H1 (cell line): ENCODE measurements at regions not wholly inside any gene's neighbourhood (a gene's known extent, or its start where the extent isn't known, plus 50 kb on each side); places are given as distances from the start of the nearest gene placed in this dataset.

Experiments used
- EZH2 ChIP-seq: fragments of 200-600 bp; sonication (generic); IDR thresholded peaks from 2 replicates; pipeline ENCODE4 v1.7.1; 2012; ENCODE audit warnings: low read depth, mild to moderate bottlenecking, moderate library complexity, low read length, inconsistent platforms; ENCODE audit not compliant: severe bottlenecking
- GTF2F1 ChIP-seq: IDR thresholded peaks from 2 replicates; pipeline ENCODE4 v1.6.1; 2012; ENCODE audit warnings: low read depth, low read length, improper control_type of control experiment, borderline replicate concordance
- HDAC2 ChIP-seq, 2 experiments: fragments of 300-600 bp in 1 of 2; sonication (generic) in 1 of 2; IDR thresholded peaks; 2 replicates each; pipeline ENCODE4 v1.6.1; 2011 to 2012; ENCODE audit warnings: low read depth in 2 of 2, low read length in 2 of 2, mild to moderate bottlenecking in 2 of 2, moderate library complexity in 2 of 2, borderline replicate concordance in 1 of 2, inconsistent platforms in 1 of 2
- NRF1 ChIP-seq: IDR thresholded peaks from 2 replicates; pipeline ENCODE4 v1.6.1; 2011; ENCODE audit warnings: mild to moderate bottlenecking, low read depth, low read length, improper control_type of control experiment
- SP1 ChIP-seq: IDR thresholded peaks from 2 replicates; pipeline ENCODE4 v1.6.1; 2011; ENCODE audit warnings: low read depth, low read length
- TF ChIP-seq, protein P1 (sequence below): fragments of 300-600 bp; sonication (generic); IDR thresholded peaks from 2 replicates; pipeline ENCODE4 v1.7.1; 2012; ENCODE audit warnings: low read length, moderate library complexity, mild to moderate bottlenecking, inconsistent platforms; ENCODE audit not compliant: insufficient replicate concordance
- TF ChIP-seq, protein P2 (sequence below): IDR thresholded peaks from 2 replicates; pipeline ENCODE4 v1.6.1; 2012; ENCODE audit warnings: low read length, inconsistent platforms

- TF ChIP-seq, protein P1, sequence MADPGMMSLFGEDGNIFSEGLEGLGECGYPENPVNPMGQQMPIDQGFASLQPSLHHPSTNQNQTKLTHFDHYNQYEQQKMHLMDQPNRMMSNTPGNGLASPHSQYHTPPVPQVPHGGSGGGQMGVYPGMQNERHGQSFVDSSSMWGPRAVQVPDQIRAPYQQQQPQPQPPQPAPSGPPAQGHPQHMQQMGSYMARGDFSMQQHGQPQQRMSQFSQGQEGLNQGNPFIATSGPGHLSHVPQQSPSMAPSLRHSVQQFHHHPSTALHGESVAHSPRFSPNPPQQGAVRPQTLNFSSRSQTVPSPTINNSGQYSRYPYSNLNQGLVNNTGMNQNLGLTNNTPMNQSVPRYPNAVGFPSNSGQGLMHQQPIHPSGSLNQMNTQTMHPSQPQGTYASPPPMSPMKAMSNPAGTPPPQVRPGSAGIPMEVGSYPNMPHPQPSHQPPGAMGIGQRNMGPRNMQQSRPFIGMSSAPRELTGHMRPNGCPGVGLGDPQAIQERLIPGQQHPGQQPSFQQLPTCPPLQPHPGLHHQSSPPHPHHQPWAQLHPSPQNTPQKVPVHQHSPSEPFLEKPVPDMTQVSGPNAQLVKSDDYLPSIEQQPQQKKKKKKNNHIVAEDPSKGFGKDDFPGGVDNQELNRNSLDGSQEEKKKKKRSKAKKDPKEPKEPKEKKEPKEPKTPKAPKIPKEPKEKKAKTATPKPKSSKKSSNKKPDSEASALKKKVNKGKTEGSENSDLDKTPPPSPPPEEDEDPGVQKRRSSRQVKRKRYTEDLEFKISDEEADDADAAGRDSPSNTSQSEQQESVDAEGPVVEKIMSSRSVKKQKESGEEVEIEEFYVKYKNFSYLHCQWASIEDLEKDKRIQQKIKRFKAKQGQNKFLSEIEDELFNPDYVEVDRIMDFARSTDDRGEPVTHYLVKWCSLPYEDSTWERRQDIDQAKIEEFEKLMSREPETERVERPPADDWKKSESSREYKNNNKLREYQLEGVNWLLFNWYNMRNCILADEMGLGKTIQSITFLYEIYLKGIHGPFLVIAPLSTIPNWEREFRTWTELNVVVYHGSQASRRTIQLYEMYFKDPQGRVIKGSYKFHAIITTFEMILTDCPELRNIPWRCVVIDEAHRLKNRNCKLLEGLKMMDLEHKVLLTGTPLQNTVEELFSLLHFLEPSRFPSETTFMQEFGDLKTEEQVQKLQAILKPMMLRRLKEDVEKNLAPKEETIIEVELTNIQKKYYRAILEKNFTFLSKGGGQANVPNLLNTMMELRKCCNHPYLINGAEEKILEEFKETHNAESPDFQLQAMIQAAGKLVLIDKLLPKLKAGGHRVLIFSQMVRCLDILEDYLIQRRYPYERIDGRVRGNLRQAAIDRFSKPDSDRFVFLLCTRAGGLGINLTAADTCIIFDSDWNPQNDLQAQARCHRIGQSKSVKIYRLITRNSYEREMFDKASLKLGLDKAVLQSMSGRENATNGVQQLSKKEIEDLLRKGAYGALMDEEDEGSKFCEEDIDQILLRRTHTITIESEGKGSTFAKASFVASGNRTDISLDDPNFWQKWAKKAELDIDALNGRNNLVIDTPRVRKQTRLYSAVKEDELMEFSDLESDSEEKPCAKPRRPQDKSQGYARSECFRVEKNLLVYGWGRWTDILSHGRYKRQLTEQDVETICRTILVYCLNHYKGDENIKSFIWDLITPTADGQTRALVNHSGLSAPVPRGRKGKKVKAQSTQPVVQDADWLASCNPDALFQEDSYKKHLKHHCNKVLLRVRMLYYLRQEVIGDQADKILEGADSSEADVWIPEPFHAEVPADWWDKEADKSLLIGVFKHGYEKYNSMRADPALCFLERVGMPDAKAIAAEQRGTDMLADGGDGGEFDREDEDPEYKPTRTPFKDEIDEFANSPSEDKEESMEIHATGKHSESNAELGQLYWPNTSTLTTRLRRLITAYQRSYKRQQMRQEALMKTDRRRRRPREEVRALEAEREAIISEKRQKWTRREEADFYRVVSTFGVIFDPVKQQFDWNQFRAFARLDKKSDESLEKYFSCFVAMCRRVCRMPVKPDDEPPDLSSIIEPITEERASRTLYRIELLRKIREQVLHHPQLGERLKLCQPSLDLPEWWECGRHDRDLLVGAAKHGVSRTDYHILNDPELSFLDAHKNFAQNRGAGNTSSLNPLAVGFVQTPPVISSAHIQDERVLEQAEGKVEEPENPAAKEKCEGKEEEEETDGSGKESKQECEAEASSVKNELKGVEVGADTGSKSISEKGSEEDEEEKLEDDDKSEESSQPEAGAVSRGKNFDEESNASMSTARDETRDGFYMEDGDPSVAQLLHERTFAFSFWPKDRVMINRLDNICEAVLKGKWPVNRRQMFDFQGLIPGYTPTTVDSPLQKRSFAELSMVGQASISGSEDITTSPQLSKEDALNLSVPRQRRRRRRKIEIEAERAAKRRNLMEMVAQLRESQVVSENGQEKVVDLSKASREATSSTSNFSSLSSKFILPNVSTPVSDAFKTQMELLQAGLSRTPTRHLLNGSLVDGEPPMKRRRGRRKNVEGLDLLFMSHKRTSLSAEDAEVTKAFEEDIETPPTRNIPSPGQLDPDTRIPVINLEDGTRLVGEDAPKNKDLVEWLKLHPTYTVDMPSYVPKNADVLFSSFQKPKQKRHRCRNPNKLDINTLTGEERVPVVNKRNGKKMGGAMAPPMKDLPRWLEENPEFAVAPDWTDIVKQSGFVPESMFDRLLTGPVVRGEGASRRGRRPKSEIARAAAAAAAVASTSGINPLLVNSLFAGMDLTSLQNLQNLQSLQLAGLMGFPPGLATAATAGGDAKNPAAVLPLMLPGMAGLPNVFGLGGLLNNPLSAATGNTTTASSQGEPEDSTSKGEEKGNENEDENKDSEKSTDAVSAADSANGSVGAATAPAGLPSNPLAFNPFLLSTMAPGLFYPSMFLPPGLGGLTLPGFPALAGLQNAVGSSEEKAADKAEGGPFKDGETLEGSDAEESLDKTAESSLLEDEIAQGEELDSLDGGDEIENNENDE = peak; percentile 28
- TF ChIP-seq NRF1 (no peak), EZH2 (no peak), GTF2F1 (no peak), SP1 (no peak), HDAC2 (IDR thresholded peaks at IDR 0.05; ENCODE audit: borderline replicate concordance in 1 of 2, low read depth in 2 of 2, low read length in 2 of 2) (no peak)
- TF ChIP-seq, protein P2, sequence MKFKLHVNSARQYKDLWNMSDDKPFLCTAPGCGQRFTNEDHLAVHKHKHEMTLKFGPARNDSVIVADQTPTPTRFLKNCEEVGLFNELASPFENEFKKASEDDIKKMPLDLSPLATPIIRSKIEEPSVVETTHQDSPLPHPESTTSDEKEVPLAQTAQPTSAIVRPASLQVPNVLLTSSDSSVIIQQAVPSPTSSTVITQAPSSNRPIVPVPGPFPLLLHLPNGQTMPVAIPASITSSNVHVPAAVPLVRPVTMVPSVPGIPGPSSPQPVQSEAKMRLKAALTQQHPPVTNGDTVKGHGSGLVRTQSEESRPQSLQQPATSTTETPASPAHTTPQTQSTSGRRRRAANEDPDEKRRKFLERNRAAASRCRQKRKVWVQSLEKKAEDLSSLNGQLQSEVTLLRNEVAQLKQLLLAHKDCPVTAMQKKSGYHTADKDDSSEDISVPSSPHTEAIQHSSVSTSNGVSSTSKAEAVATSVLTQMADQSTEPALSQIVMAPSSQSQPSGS = no peak
Observed at GRCh38 chr15:96947296-96948229, 617.1 kb downstream of the NR2F2 start (continued).
